Vagina (tissue), 2 donors: ENCODE measurements at regions not wholly inside any gene's neighbourhood (a gene's known extent, or its start where the extent isn't known, plus 50 kb on each side); places are given as distances from the start of the nearest gene placed in this dataset.

Experiments
- DNase-seq, 2 donors: peaks; one replicate each; pipeline ENCODE4 v3.0.0-alpha.2; 2017; ENCODE audit errors: extremely low spot score in 2 of 2
- H3K27ac ChIP-seq: fragments of 200-600 bp; sonication (generic); one replicate; pipeline ENCODE4 v1.5.1; 2019
- H3K27me3 ChIP-seq: fragments of 200-600 bp; sonication (generic); one replicate; pipeline ENCODE4 v1.5.1; 2019
- H3K36me3 ChIP-seq, 2 donors: fragments of 200-600 bp; sonication (generic); one replicate each; pipeline ENCODE4 v1.5.1; 2017 to 2019
- H3K4me1 ChIP-seq: fragments of 200-600 bp; sonication (generic); one replicate; pipeline ENCODE4 v1.5.1; 2019
- H3K4me3 ChIP-seq, 2 donors: fragments of 200-600 bp; sonication (generic); 1 replicate in 1 of 2; 2 replicates in 1 of 2; pipeline ENCODE4 v1.5.1; 2016 to 2019
- H3K9me3 ChIP-seq: fragments of 200-600 bp; sonication (generic); one replicate; pipeline ENCODE4 v1.5.1; 2019
- POLR2A ChIP-seq, 2 donors: fragments of 450-650 bp; IDR thresholded peaks; one replicate each; pipeline ENCODE4 v1.6.1; 2017; ENCODE audit warnings: antibody characterized with exemption in 2 of 2, mild to moderate bottlenecking in 2 of 2, moderate library complexity in 2 of 2
- POLR2AphosphoS5 ChIP-seq, 2 donors: sonication (generic); formaldehyde crosslinking; IDR thresholded peaks; one replicate each; pipeline ENCODE4 v1.9.0; 2017; ENCODE audit warnings: antibody characterized with exemption in 2 of 2, mild to moderate bottlenecking in 2 of 2, low read depth in 1 of 2; ENCODE audit not compliant: insufficient read depth in 1 of 2
- intact Hi-C: fragments of 100-400 bp; cut with DNase I; formaldehyde crosslinking; loops from one replicate; pipeline ENCODE4 v1.15.1; 2023
- TF ChIP-seq, protein P1 (sequence below), 3 experiments: fragments of 450-650 bp in 2 of 3; fragments of 200-600 bp in 1 of 3; sonication (generic) in 1 of 3; IDR thresholded peaks; one replicate each; pipeline ENCODE4 v1.5.1; 2017 to 2019; ENCODE audit warnings: antibody characterized with exemption in 3 of 3, mild to moderate bottlenecking in 2 of 3, moderate library complexity in 2 of 3

DNA sequence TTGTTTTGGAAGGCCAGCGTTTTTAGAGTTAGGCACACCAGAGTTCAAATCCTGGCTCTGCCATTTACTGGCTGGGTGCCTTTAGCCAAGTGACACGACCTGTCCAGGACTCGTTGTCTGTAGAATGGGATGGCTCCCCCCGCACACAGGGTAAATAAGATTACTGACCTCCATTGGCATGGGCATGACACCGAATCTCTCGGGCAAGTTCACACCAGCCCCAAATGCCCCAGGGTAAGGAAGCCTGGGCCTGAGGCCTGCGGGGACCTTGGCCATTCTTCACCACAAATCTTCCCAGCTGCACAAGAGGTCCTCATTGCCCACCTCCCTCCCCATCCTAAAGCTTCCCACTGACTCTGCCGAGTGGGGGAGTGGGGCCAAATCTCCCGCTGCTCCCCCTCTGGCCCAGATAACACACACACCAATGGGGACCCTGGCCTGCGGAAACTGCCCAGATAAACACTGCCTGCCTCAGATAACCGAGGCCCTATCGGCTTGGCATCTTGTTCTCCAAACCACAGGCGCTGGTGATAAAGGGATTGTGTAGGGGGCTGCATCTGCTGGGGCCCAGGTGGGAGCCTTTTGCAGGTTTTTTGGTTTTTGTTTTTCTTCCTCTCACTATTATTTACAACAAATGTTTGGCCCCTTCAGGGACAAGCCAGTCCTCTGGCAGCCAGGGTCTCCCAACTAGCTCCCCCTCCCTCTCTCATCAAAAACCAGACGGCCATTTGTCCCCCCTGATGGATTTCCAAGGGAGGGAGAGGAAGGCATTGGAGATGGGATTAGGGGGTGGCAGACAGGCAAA is 75.0 kb upstream of the LHX1 start:
- Histone ChIP-seq H3K27ac (no peak overlapping the region), H3K4me3 (no peak overlapping the region), H3K4me1 (no peaks in the 10 kb centered on the region), H3K36me3 (no peaks in the 10 kb centered on the region), H3K9me3 (no peaks in the 10 kb centered on the region), H3K27me3 (no peaks in the 10 kb centered on the region)
- TF ChIP-seq POLR2A (IDR thresholded peaks at IDR 0.05) (no peak), POLR2AphosphoS5 (IDR thresholded peaks at IDR 0.05; ENCODE audit: insufficient read depth in 1 of 2, low read depth in 1 of 2) (no peak)
- TF ChIP-seq, protein P1, sequence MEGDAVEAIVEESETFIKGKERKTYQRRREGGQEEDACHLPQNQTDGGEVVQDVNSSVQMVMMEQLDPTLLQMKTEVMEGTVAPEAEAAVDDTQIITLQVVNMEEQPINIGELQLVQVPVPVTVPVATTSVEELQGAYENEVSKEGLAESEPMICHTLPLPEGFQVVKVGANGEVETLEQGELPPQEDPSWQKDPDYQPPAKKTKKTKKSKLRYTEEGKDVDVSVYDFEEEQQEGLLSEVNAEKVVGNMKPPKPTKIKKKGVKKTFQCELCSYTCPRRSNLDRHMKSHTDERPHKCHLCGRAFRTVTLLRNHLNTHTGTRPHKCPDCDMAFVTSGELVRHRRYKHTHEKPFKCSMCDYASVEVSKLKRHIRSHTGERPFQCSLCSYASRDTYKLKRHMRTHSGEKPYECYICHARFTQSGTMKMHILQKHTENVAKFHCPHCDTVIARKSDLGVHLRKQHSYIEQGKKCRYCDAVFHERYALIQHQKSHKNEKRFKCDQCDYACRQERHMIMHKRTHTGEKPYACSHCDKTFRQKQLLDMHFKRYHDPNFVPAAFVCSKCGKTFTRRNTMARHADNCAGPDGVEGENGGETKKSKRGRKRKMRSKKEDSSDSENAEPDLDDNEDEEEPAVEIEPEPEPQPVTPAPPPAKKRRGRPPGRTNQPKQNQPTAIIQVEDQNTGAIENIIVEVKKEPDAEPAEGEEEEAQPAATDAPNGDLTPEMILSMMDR (IDR thresholded peaks at IDR 0.05), result no peak
- intact Hi-C loops, result no loop called here
- no peak for DNase-seq

GRCh38 chr17:36863131-36863530 is 74.1 kb upstream of the LHX1 start:
- Histone ChIP-seq H3K4me1 (no peaks in the 10 kb centered on the region), H3K9me3 (no peaks in the 10 kb centered on the region), H3K27me3 (no peaks in the 10 kb centered on the region), H3K27ac (no peak overlapping the region), H3K4me3 (no peak overlapping the region), H3K36me3 (no peaks in the 10 kb centered on the region)
- no peak for DNase-seq
- intact Hi-C loops, result no loop called here
- TF ChIP-seq POLR2A (IDR thresholded peaks at IDR 0.05), result no peak
- TF ChIP-seq, protein P1 (IDR thresholded peaks at IDR 0.05), result no peak
- no peak for TF ChIP-seq POLR2AphosphoS5 (IDR thresholded peaks at IDR 0.05; ENCODE audit: insufficient read depth in 1 of 2, low read depth in 1 of 2)

DNA sequence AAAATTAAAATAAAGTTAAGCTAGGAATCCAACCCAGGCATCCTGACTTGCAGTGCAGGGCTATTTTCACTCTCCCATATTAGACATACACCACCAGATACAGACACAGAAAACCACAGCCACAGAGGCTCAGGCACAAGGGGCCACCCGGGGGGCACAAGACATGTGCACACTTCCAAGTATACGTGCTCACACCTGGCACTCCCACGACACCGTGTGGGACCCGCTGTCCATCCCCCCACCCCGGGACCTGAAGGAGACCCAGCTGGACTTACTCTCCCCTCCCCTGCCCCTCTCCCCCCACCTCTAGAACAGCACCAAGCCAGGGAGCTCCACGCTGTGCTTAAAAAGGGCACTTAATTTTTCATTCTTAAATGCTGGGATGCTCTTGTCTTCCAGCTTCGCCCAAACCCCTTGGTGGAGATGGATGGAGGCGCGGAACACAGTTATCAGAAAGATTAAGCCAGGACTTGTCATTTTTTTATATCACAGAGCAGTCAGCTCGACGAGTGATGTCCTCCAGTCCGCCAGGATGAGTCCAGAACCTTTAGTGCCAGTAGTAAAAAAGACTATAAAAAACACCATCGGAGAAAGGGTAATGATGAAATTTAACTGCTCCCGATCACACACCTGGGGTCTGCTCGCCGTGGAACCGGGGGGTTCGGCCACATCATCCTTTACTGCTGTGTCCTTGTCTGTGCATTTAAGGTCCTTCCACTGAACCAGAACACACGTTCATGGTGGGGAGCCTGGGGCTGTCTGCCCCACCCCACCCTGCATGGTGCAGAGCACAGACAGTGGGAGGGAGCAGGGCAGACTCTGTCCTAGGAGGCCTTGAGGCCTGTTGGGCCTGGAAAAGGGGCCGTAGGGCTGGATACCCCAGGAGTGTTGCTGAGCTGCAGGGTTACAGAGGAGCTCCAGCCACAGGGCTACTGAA is 73.3 kb upstream of the LHX1 start:
- Histone ChIP-seq H3K9me3 (no peaks in the 10 kb centered on the region), H3K4me1 (no peaks in the 10 kb centered on the region), H3K36me3 (no peaks in the 10 kb centered on the region), H3K27me3 (no peaks in the 10 kb centered on the region), H3K27ac (no peak overlapping the region), H3K4me3 (no peak overlapping the region)
- intact Hi-C loops, result no loop called here
- no peak for DNase-seq
- TF ChIP-seq POLR2AphosphoS5 (IDR thresholded peaks at IDR 0.05; ENCODE audit: insufficient read depth in 1 of 2, low read depth in 1 of 2) (no peak), POLR2A (IDR thresholded peaks at IDR 0.05) (no peak)
- TF ChIP-seq, protein P1 (IDR thresholded peaks at IDR 0.05), result no peak

DNA sequence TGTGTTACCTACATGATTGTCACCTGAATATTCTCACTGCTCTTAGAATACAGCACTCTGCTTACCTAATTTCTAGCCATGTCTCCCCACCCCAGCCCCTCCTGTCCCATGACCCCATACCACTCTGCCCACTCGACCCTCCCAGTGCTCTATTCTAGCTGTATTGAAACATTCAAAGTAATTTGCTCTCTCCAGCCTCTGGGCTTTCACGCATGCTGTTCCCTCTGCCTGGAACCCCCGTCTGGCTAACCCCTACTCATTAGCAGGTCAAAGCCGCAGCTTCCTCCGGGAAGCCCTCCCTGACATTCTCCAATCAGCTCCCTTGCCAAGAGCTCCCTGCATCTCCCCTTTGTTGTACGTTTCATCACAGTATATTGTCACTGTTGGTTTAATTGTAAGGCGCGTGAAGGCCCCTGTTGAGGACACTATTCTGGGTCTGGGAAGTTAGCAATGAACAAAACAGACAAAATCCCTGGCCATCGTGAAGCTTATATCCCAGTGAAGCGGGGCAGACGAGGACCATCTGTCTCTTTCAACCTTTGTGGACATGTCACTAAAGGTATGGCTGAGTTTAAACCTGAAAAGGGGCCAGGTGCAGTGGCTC is 72.3 kb upstream of the LHX1 start:
- Histone ChIP-seq H3K4me1 (no peaks in the 10 kb centered on the region), H3K27me3 (no peaks in the 10 kb centered on the region), H3K27ac (no peak overlapping the region), H3K36me3 (no peaks in the 10 kb centered on the region), H3K4me3 (no peak overlapping the region), H3K9me3 (no peaks in the 10 kb centered on the region)
- no peak for TF ChIP-seq POLR2A (IDR thresholded peaks at IDR 0.05)
- TF ChIP-seq, protein P1 (IDR thresholded peaks at IDR 0.05), result no peak
- no peak for TF ChIP-seq POLR2AphosphoS5 (IDR thresholded peaks at IDR 0.05; ENCODE audit: insufficient read depth in 1 of 2, low read depth in 1 of 2)
- DNase-seq, result no peak
- intact Hi-C loops, result no loop called here
